ENCODE measurements at regions not wholly inside any gene's neighbourhood (a gene's known extent, or its start where the extent isn't known, plus 50 kb on each side); places are given as distances from the start of the nearest gene placed in this dataset.

DNA sequence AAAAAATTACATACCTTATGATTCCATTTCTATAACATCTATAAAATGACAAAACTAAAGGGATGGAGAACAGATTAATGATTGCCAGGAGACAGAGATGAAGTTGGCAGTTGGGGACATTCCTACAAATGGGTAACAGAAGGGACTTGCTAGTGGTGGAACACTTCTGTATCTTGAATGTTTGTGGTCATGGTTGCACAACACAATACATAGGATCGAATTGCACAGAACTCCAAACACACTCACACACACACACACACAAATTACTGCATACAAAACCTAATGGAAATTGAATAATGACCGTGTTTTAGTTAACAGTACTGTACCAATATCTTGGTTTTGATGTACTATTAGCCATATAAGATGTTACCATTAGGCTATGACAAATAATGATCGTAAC, 330.7 kb upstream of the POU5F2 start:
- WGBS (ENCODE audit: insufficient coverage) = 60% methylated on average over 1 of the region's 3 CpGs
- TF ChIP-seq, protein P1, sequence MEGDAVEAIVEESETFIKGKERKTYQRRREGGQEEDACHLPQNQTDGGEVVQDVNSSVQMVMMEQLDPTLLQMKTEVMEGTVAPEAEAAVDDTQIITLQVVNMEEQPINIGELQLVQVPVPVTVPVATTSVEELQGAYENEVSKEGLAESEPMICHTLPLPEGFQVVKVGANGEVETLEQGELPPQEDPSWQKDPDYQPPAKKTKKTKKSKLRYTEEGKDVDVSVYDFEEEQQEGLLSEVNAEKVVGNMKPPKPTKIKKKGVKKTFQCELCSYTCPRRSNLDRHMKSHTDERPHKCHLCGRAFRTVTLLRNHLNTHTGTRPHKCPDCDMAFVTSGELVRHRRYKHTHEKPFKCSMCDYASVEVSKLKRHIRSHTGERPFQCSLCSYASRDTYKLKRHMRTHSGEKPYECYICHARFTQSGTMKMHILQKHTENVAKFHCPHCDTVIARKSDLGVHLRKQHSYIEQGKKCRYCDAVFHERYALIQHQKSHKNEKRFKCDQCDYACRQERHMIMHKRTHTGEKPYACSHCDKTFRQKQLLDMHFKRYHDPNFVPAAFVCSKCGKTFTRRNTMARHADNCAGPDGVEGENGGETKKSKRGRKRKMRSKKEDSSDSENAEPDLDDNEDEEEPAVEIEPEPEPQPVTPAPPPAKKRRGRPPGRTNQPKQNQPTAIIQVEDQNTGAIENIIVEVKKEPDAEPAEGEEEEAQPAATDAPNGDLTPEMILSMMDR (IDR thresholded peaks at IDR 0.05) = no peak
- no peaks in the 10 kb centered on the region for H3K4me1 ChIP-seq (ENCODE audit: control insufficient read depth, insufficient read depth, low read length)
- H3K9me3 Mint-ChIP-seq = peaks cover 0 to 3% of the 10 kb centered on the region in 2 donors
- H3K27me3 Mint-ChIP-seq (ENCODE audit: low read depth in 2 of 2) = no peaks in the 10 kb centered on the region
- H3K9me3 ChIP-seq (ENCODE audit: control insufficient read depth, insufficient read depth, low read length) = peaks cover 5% of the 10 kb centered on the region
- no peak overlapping the region for H3K4me3 Mint-ChIP-seq
- DNase-seq (no peak), ATAC-seq (no peak)
- H3K4me3 ChIP-seq (ENCODE audit: low read length) = no peak overlapping the region
- H3K36me3 Mint-ChIP-seq = peaks cover 6% of the 10 kb centered on the region
- H3K27me3 ChIP-seq (ENCODE audit: control insufficient read depth, insufficient read depth, low read length) = no peaks in the 10 kb centered on the region
- H3K36me3 ChIP-seq (ENCODE audit: control insufficient read depth, insufficient read depth, low read length) = no peaks in the 10 kb centered on the region
- H3K4me1 Mint-ChIP-seq = peaks cover 58 to 66% of the 10 kb centered on the region in 2 donors
- intact Hi-C loops (cut with micrococcal nuclease) = no loop called here
- H3K27ac Mint-ChIP-seq = no peak overlapping the region
- no peak overlapping the region for H3K27ac ChIP-seq (ENCODE audit: low read length)

DNA sequence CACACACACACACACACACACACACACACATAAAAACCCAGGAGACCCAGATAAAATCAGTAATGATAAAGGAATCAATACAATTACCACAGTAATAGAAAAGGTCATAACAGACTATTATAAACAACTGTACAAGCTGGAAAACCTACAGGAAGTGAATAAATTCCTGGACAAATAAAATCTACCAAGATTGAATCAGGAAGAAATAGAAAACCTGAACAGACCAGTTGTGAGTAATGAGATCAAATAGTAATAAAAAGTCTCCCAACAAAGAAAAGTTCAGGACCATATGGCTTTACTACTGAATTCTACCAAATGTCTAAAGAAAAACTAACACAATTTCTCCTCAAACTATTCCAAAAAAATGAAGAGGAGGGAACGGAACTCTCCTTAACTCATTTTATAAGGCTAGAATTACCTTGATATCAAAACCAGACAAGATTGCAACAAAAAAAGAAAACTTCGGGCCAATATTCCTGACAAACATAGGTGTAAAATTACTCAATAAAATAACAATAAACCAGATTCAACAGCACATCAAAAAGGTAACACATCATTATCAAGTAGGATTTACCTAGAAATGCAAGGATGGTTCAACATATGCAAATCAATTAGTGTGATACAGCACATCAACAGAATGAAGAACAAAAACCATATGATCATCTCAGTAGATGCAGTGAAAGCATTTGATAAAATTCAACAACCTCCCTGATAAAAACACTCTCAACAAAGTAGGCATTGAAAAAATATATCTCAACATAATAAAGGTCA, 325.2 kb upstream of the POU5F2 start:
- H3K36me3 ChIP-seq (ENCODE audit: control insufficient read depth, insufficient read depth, low read length) = no peaks in the 10 kb centered on the region
- no peak overlapping the region for H3K4me3 ChIP-seq (ENCODE audit: low read length)
- DNase-seq (no peak), ATAC-seq (no peak)
- Mint-ChIP-seq H3K27ac (no peak overlapping the region), H3K36me3 (peaks cover 37% of the 10 kb centered on the region), H3K4me3 (no peak overlapping the region), H3K27me3 (ENCODE audit: low read depth in 2 of 2) (no peaks in the 10 kb centered on the region), H3K4me1 (peaks cover 48 to 52% of the 10 kb centered on the region in 2 donors), H3K9me3 (peaks cover 12 to 32% of the 10 kb centered on the region in 2 donors)
- 100% methylated on average over 2 of the region's 2 CpGs for WGBS (ENCODE audit: insufficient coverage)
- intact Hi-C loops (cut with micrococcal nuclease) = no loop called here
- peaks cover 12% of the 10 kb centered on the region for H3K4me1 ChIP-seq (ENCODE audit: control insufficient read depth, insufficient read depth, low read length)
- H3K27ac ChIP-seq (ENCODE audit: low read length) = no peak overlapping the region
- TF ChIP-seq, protein P1 (IDR thresholded peaks at IDR 0.05) = no peak
- H3K27me3 ChIP-seq (ENCODE audit: control insufficient read depth, insufficient read depth, low read length) = no peaks in the 10 kb centered on the region
- H3K9me3 ChIP-seq (ENCODE audit: control insufficient read depth, insufficient read depth, low read length) = peaks cover 20% of the 10 kb centered on the region

DNA sequence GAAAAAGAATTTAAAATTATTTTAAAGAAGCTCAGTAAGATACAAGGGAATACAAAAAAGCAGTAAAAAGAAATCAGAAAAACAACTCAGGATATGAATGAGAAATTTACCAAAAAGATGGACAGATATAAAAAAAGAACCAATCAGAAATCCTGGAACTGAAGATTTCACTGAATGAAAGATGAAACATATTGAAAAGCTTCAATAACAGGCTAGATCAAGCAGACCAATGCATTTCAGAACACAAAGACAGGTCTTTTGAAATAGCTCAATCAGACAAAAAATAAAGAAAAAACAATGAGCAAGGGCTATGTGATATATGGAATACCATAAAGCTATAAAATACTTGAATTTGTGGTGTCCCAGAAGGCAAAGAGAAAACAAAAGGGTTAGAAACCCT, 322.6 kb upstream of the POU5F2 start:
- intact Hi-C loops (cut with micrococcal nuclease) = no loop called here
- Mint-ChIP-seq H3K9me3 (peaks cover 12 to 32% of the 10 kb centered on the region in 2 donors), H3K4me1 (peaks cover 39 to 46% of the 10 kb centered on the region in 2 donors), H3K4me3 (no peak overlapping the region), H3K27ac (no peak overlapping the region), H3K27me3 (ENCODE audit: low read depth in 2 of 2) (no peaks in the 10 kb centered on the region), H3K36me3 (peaks cover 37% of the 10 kb centered on the region)
- peaks cover 20% of the 10 kb centered on the region for H3K9me3 ChIP-seq (ENCODE audit: control insufficient read depth, insufficient read depth, low read length)
- DNase-seq (no peak), ATAC-seq (no peak)
- TF ChIP-seq, protein P1 (IDR thresholded peaks at IDR 0.05) = no peak
- H3K27me3 ChIP-seq (ENCODE audit: control insufficient read depth, insufficient read depth, low read length) = no peaks in the 10 kb centered on the region
- no peak overlapping the region for H3K4me3 ChIP-seq (ENCODE audit: low read length)
- H3K27ac ChIP-seq (ENCODE audit: low read length) = no peak overlapping the region
- H3K36me3 ChIP-seq (ENCODE audit: control insufficient read depth, insufficient read depth, low read length) = no peaks in the 10 kb centered on the region
- peaks cover 12% of the 10 kb centered on the region for H3K4me1 ChIP-seq (ENCODE audit: control insufficient read depth, insufficient read depth, low read length)

DNA sequence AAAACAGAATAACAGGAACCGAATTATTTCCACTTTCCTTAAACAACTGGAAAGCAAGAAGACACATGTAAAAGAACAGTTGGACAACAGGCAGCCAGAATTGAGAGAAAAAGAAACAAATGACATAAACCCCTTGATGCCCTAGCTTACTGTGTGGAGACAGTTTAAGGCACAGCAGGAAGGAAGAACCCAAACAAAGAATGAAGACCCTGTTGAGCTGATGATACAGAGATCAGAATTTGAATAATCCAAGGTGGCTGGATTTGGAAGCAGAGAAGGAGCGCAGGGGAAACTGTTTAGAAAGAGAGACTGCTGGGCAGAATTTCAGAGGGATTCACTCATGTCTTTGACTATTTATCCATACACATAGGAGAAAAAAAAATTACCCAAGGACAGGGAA, 316.3 kb upstream of the POU5F2 start:
- peaks cover 6% of the 10 kb centered on the region for H3K36me3 ChIP-seq (ENCODE audit: control insufficient read depth, insufficient read depth, low read length)
- no peaks in the 10 kb centered on the region for H3K27me3 ChIP-seq (ENCODE audit: control insufficient read depth, insufficient read depth, low read length)
- H3K4me1 ChIP-seq (ENCODE audit: control insufficient read depth, insufficient read depth, low read length) = peaks cover 4% of the 10 kb centered on the region
- H3K27ac ChIP-seq (ENCODE audit: low read length) = no peak overlapping the region
- H3K27ac Mint-ChIP-seq = peak overlapping the region in 1 of 2 donors; percentile 5
- H3K9me3 Mint-ChIP-seq = no peaks in the 10 kb centered on the region
- H3K4me3 Mint-ChIP-seq = no peak overlapping the region
- DNase-seq (no peak), ATAC-seq (no peak)
- H3K9me3 ChIP-seq (ENCODE audit: control insufficient read depth, insufficient read depth, low read length) = no peaks in the 10 kb centered on the region
- intact Hi-C loops (cut with micrococcal nuclease) = no loop called here
- WGBS (ENCODE audit: insufficient coverage) = 100% methylated on average over 2 of the region's 2 CpGs
- H3K4me3 ChIP-seq (ENCODE audit: low read length) = no peak overlapping the region
- peaks cover 53 to 74% of the 10 kb centered on the region in 2 donors for H3K4me1 Mint-ChIP-seq
- H3K27me3 Mint-ChIP-seq (ENCODE audit: low read depth in 2 of 2) = no peaks in the 10 kb centered on the region
- TF ChIP-seq, protein P1 (IDR thresholded peaks at IDR 0.05) = no peak
- H3K36me3 Mint-ChIP-seq = no peaks in the 10 kb centered on the region
